ENCODE measurements at regions not wholly inside any gene's neighbourhood (a gene's known extent, or its start where the extent isn't known, plus 50 kb on each side); places are given as distances from the start of the nearest gene placed in this dataset.
A peak's percentile ranks its signal among the peaks of the same experiment; 100 is the strongest.

DNA sequence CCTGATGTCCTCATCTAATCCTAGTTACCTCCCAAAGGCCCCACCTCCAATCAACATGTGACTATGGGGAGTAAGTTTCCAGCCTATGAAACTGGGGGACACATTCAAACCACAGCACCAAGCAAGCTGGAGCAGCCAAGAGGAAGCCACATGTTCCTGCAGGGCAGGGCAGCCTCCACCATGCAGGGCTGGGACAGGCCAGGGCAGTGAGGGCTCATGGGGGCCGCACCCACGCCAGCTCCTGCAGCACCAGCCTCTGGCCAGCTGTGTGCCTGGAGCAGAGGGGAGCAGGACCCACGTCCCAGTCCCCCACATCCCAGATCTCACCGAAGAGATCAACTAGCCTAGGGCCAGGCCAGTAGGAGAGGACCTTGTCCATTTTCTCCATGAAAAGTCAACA lies 85.9 kb upstream of the INSIG1 start:
- Mint-ChIP-seq H3K27me3 (ENCODE audit: insufficient read depth, low read depth) (peaks cover 17% of the 10 kb centered on the region), H3K9me3 (peaks cover 10% of the 10 kb centered on the region), H3K4me1 (peaks cover 3% of the 10 kb centered on the region), H3K36me3 (peaks cover 2% of the 10 kb centered on the region), H3K27ac (no peak overlapping the region), H3K4me3 (no peak overlapping the region)
- no peaks in the 10 kb centered on the region for H3K9me3 ChIP-seq (ENCODE audit: low read depth)
- H4K20me1 ChIP-seq (ENCODE audit: low read depth), result no peaks in the 10 kb centered on the region
- H3K36me3 ChIP-seq, result no peaks in the 10 kb centered on the region
- H3K9ac ChIP-seq, result no peak overlapping the region
- H3K79me2 ChIP-seq (ENCODE audit: low read depth), result no peaks in the 10 kb centered on the region
- no peak for DNase-seq (ENCODE audit: low spot score)
- H3K27me3 ChIP-seq, result no peaks in the 10 kb centered on the region
- H3K27ac ChIP-seq, result no peak overlapping the region
- H3K4me3 ChIP-seq, result no peak overlapping the region
- H3F3A ChIP-seq (ENCODE audit: low read depth), result no peaks in the 10 kb centered on the region
- no peaks in the 10 kb centered on the region for H3K4me1 ChIP-seq
- H3K4me2 ChIP-seq, result no peak overlapping the region
- H2AFZ ChIP-seq (replicated peaks), result no peak overlapping the region
- TF ChIP-seq, protein P1, sequence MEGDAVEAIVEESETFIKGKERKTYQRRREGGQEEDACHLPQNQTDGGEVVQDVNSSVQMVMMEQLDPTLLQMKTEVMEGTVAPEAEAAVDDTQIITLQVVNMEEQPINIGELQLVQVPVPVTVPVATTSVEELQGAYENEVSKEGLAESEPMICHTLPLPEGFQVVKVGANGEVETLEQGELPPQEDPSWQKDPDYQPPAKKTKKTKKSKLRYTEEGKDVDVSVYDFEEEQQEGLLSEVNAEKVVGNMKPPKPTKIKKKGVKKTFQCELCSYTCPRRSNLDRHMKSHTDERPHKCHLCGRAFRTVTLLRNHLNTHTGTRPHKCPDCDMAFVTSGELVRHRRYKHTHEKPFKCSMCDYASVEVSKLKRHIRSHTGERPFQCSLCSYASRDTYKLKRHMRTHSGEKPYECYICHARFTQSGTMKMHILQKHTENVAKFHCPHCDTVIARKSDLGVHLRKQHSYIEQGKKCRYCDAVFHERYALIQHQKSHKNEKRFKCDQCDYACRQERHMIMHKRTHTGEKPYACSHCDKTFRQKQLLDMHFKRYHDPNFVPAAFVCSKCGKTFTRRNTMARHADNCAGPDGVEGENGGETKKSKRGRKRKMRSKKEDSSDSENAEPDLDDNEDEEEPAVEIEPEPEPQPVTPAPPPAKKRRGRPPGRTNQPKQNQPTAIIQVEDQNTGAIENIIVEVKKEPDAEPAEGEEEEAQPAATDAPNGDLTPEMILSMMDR (IDR thresholded peaks at IDR 0.05), result no peak
- TF ChIP-seq EZH2 (IDR thresholded peaks at IDR 0.05) (no peak), EZH2phosphoT487 (IDR thresholded peaks at IDR 0.05) (no peak)

DNA sequence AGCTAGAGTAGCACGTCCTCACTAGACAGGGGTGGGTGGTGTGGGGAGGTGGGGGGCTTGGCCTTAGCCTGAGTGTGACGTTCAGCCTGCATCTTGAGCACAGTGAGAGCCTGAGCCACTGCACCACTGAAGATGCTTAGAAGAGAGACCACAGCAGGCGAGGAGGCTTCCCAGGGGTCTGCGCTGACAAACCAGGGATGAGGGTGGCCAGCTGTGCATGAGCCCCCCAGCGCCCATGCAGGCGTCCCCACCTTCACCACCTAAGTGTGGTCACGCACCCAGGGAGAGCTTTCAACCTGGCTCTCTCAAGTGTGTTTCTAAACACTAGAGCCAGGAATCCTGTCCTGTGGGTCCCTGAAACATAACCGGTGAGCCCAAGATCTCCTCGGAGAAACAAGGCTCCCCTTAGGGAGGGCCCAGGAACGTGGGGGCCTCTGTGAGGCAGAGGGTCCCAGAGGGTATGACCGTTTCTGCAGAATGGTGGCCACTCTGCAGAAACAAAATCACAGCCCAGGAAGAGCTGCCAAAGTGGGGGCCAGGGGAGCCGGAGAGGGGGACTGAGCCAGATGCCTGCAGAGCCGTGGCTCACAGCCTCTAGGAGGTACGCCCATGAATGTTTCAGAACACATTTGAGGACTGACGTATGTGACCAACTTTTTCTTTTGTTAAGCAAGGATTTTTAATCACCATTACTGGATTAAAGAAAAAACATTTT lies 85.2 kb upstream of the INSIG1 start:
- peaks cover 3% of the 10 kb centered on the region for H3K4me1 Mint-ChIP-seq
- no peak for TF ChIP-seq EZH2phosphoT487 (IDR thresholded peaks at IDR 0.05)
- TF ChIP-seq, protein P1 (IDR thresholded peaks at IDR 0.05), result no peak
- TF ChIP-seq EZH2 (IDR thresholded peaks at IDR 0.05), result no peak
- Histone ChIP-seq H3K4me1 (no peaks in the 10 kb centered on the region), H3K4me2 (no peak overlapping the region), H3K4me3 (no peak overlapping the region), H3K9ac (no peak overlapping the region), H4K20me1 (ENCODE audit: low read depth) (no peaks in the 10 kb centered on the region), H3F3A (ENCODE audit: low read depth) (no peaks in the 10 kb centered on the region), H3K36me3 (no peaks in the 10 kb centered on the region), H3K79me2 (ENCODE audit: low read depth) (no peaks in the 10 kb centered on the region), H3K27me3 (no peaks in the 10 kb centered on the region), H3K9me3 (ENCODE audit: low read depth) (no peaks in the 10 kb centered on the region), H2AFZ (replicated peaks) (no peak overlapping the region), H3K27ac (no peak overlapping the region)
- H3K27ac Mint-ChIP-seq, result no peak overlapping the region
- H3K36me3 Mint-ChIP-seq, result no peaks in the 10 kb centered on the region
- H3K9me3 Mint-ChIP-seq, result peaks cover 8% of the 10 kb centered on the region
- H3K4me3 Mint-ChIP-seq, result no peak overlapping the region
- H3K27me3 Mint-ChIP-seq (ENCODE audit: insufficient read depth, low read depth), result peaks cover 17% of the 10 kb centered on the region
- no peak for DNase-seq (ENCODE audit: low spot score)

DNA sequence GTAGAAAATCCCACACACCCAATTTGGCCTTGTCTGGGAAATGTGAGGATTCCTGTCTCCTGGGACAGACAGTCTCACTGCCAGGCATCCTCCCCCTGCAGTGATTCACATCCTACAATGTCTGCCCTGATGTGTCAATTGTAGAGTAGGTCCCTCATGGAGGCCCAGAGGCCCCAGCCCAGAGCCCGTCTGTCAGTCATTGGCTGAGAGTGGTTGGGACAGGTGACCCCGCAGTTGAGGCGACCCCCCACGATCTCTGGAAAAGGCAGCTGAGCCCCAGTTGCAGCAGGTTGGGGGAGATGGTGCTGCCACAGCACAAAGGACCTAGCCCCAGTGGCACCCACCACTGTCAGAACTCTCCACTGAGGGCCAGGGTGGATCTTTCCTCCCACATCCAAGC lies 84.3 kb upstream of the INSIG1 start:
- Histone ChIP-seq H3K9ac (no peak overlapping the region), H3K79me2 (ENCODE audit: low read depth) (no peaks in the 10 kb centered on the region), H3K36me3 (no peaks in the 10 kb centered on the region), H3K4me2 (no peak overlapping the region), H2AFZ (replicated peaks) (no peak overlapping the region), H3K27me3 (no peaks in the 10 kb centered on the region), H3K4me3 (no peak overlapping the region), H3K9me3 (ENCODE audit: low read depth) (no peaks in the 10 kb centered on the region), H3K4me1 (no peaks in the 10 kb centered on the region), H3K27ac (no peak overlapping the region), H4K20me1 (ENCODE audit: low read depth) (no peaks in the 10 kb centered on the region), H3F3A (ENCODE audit: low read depth) (no peaks in the 10 kb centered on the region)
- peaks cover 3% of the 10 kb centered on the region for H3K4me1 Mint-ChIP-seq
- peaks cover 12% of the 10 kb centered on the region for H3K27me3 Mint-ChIP-seq (ENCODE audit: insufficient read depth, low read depth)
- TF ChIP-seq EZH2phosphoT487 (IDR thresholded peaks at IDR 0.05) (no peak), EZH2 (IDR thresholded peaks at IDR 0.05) (no peak)
- TF ChIP-seq, protein P1 (IDR thresholded peaks at IDR 0.05), result no peak
- H3K9me3 Mint-ChIP-seq, result peaks cover 2% of the 10 kb centered on the region
- H3K27ac Mint-ChIP-seq, result peak overlapping the region; percentile 82
- H3K4me3 Mint-ChIP-seq, result no peak overlapping the region
- no peak for DNase-seq (ENCODE audit: low spot score)
- no peaks in the 10 kb centered on the region for H3K36me3 Mint-ChIP-seq

Data from neural progenitor cell (in vitro differentiated cells).